ENCODE measurements at regions not wholly inside any gene's neighbourhood (a gene's known extent, or its start where the extent isn't known, plus 50 kb on each side); places are given as distances from the start of the nearest gene placed in this dataset.

DNA sequence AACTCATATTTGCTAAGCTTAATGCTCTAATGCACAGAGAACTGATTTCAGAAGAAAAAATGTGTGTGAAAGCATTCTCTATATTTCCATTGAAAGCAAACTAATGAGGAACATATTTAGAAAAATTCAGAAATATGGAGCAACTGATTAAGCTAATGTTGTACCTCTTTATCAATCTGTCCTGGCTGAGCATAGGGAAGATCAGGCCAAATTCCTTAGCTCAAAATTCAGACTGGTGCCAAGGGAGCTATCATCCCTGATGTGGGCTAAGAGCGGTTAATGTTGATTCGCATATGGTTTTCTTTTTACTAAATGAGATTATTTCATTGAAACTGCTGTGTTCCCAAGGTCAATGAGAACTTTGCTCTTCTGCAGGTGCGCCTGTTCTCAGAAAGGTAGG is 93.9 kb upstream of the HS3ST5 start:
- H3K27me3 Mint-ChIP-seq, result no peaks in the 10 kb centered on the region
- POLR2A ChIA-PET, result no interaction called here
- no peak for TF ChIP-seq CTCF (IDR thresholded peaks at IDR 0.05)

DNA sequence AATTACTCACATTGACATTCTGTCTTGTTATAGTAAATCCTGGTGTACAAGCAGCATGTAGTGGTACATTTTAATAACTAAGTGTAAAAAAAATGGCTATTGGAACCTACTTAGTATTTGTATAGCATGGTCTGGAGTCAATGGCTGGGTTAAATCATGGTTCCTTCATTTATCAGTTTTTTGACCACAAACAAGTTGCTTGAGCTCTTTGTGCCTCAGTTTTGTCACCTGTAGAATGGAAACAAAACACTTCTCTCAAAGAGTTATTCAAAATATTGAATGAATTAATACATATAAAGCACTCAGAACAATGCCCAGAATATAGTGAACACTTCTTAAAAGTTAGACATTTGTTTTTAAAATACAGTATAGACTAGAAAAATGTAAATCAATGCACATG is 93.2 kb upstream of the HS3ST5 start:
- CTCF ChIA-PET, result no interaction called here
- Mint-ChIP-seq H3K27ac (no peak overlapping the region), H3K9me3 (no peaks in the 10 kb centered on the region), H3K36me3 (ENCODE audit: low read depth) (no peaks in the 10 kb centered on the region), H3K4me1 (no peaks in the 10 kb centered on the region), H3K4me3 (no peak overlapping the region), H3K27me3 (no peaks in the 10 kb centered on the region)
- POLR2A ChIA-PET, result no interaction called here
- ATAC-seq (ENCODE audit: low read depth), result no peak
- intact Hi-C loops (cut with micrococcal nuclease), result no loop called here
- TF ChIP-seq CTCF (IDR thresholded peaks at IDR 0.05), result no peak
- DNase-seq, result no peak

More for the DNA sequence above, 93.9 kb upstream of the HS3ST5 start:
- Mint-ChIP-seq H3K4me1 (no peaks in the 10 kb centered on the region), H3K36me3 (ENCODE audit: low read depth) (no peaks in the 10 kb centered on the region), H3K4me3 (no peak overlapping the region), H3K9me3 (no peaks in the 10 kb centered on the region), H3K27ac (no peak overlapping the region)
- CTCF ChIA-PET, result no interaction called here
- ATAC-seq (ENCODE audit: low read depth) (no peak), DNase-seq (no peak)
- intact Hi-C loops (cut with micrococcal nuclease), result no loop called here

GRCh38 chr6:114432400-114432799 is 89.6 kb upstream of the HS3ST5 start:
- Mint-ChIP-seq H3K4me3 (no peak overlapping the region), H3K4me1 (no peaks in the 10 kb centered on the region), H3K27me3 (no peaks in the 10 kb centered on the region), H3K9me3 (no peaks in the 10 kb centered on the region), H3K27ac (no peak overlapping the region), H3K36me3 (ENCODE audit: low read depth) (no peaks in the 10 kb centered on the region)
- DNase-seq (no peak), ATAC-seq (ENCODE audit: low read depth) (no peak)
- POLR2A ChIA-PET, result no interaction called here
- CTCF ChIA-PET, result no interaction called here
- intact Hi-C loops (cut with micrococcal nuclease), result no loop called here
- TF ChIP-seq CTCF (IDR thresholded peaks at IDR 0.05), result no peak

- no peak overlapping the region for H3K27ac Mint-ChIP-seq
- ATAC-seq (ENCODE audit: low read depth) (no peak), DNase-seq (no peak)
- TF ChIP-seq CTCF (IDR thresholded peaks at IDR 0.05), result no peak
- no peaks in the 10 kb centered on the region for H3K9me3 Mint-ChIP-seq
- CTCF ChIA-PET, result no interaction called here
- H3K4me1 Mint-ChIP-seq, result no peaks in the 10 kb centered on the region
- H3K4me3 Mint-ChIP-seq, result no peak overlapping the region
- POLR2A ChIA-PET, result no interaction called here
- no peaks in the 10 kb centered on the region for H3K27me3 Mint-ChIP-seq
- intact Hi-C loops (cut with micrococcal nuclease), result no loop called here
- no peaks in the 10 kb centered on the region for H3K36me3 Mint-ChIP-seq (ENCODE audit: low read depth)
These were observed 88.8 kb upstream of the HS3ST5 start for GRCh38 chr6:114431641-114432040.

GRCh38 chr6:114430534-114431124 is 87.8 kb upstream of the HS3ST5 start:
- CTCF ChIA-PET, result no interaction called here

More at GRCh38 chr6:114430534-114431124, 87.8 kb upstream of the HS3ST5 start:
- Mint-ChIP-seq H3K27ac (no peak overlapping the region), H3K9me3 (no peaks in the 10 kb centered on the region), H3K27me3 (no peaks in the 10 kb centered on the region), H3K4me1 (no peaks in the 10 kb centered on the region), H3K36me3 (ENCODE audit: low read depth) (no peaks in the 10 kb centered on the region), H3K4me3 (no peak overlapping the region)
- TF ChIP-seq CTCF (IDR thresholded peaks at IDR 0.05), result no peak
- POLR2A ChIA-PET, result no interaction called here
- no peak for DNase-seq
- no peak for ATAC-seq (ENCODE audit: low read depth)
- intact Hi-C loops (cut with micrococcal nuclease), result no loop called here
